C1 segment of cervical spinal cord (tissue), 14 donors: ENCODE measurements at regions not wholly inside any gene's neighbourhood (a gene's known extent, or its start where the extent isn't known, plus 50 kb on each side); places are given as distances from the start of the nearest gene placed in this dataset.

Experiments used
- DNase-seq, 14 donors: peaks; one replicate each; lab custom pipeline; 2025; lab: John Stamatoyannopoulos, UW

DNA sequence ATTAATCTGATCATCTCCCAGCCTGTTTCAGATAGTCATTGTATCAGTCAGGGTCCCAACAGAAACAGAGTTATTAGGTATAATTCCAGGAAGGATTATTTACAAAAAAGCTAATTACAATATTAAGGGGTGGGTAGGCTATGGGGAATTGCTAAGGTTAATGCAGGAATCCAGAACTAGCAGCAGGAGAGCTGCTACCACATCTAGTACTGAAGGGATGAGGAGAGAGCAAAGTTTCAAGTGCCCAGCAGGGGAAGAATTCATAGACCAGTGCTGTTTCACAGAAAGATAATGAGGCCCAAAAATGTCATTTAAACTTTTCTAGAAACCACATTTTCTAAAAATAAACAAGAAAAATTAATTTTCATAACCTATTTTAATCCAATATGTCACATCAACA, 284.2 kb downstream of the HACE1 start:
- no peak for DNase-seq

GRCh38 chr6:104574135-104574750, 285.5 kb downstream of the HACE1 start:
- no peak for DNase-seq

DNA sequence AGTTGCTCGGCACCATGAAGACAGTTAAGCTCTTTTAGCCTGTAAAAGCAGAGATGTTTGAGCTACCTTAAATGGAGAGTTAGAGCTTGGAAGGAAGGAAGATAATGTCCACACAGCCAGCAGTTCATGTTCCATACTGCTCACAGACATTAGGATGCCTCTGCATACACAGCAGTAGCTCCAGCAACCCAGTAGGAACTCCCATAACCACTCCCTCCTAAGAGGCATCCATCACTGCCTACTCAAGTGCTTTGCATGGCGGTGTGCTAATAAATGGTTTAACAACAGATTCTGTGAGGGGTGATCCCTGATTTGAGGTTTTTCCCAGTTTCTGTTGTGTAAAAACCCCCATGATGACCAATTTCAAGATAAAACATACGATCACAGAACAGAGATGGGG, 286.4 kb downstream of the HACE1 start:
- no peak for DNase-seq

- DNase-seq = no peak
Observed at GRCh38 chr6:104572901-104573300, 286.8 kb downstream of the HACE1 start.

GRCh38 chr6:104566411-104566810, 293.3 kb downstream of the HACE1 start:
- DNase-seq = no peak

DNA sequence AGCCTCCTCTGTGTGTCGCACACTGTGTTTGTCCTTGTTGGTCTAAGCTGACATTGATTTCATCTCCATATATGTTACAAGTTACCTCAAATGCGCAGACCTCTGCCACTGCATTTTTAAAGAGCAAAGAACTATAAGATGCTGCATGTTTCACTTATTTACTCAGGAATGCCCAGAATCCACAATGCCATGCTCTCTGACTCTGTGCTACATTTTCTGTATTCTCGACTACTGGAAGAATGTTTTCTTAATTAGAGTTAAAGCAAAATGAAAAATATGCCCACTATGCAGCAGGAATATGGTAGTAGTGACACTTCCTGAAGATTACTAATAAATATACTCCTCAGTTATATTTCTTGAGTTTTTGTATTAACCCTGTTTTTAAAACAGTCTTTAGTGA, 296.4 kb downstream of the HACE1 start:
- no peak for DNase-seq

DNA sequence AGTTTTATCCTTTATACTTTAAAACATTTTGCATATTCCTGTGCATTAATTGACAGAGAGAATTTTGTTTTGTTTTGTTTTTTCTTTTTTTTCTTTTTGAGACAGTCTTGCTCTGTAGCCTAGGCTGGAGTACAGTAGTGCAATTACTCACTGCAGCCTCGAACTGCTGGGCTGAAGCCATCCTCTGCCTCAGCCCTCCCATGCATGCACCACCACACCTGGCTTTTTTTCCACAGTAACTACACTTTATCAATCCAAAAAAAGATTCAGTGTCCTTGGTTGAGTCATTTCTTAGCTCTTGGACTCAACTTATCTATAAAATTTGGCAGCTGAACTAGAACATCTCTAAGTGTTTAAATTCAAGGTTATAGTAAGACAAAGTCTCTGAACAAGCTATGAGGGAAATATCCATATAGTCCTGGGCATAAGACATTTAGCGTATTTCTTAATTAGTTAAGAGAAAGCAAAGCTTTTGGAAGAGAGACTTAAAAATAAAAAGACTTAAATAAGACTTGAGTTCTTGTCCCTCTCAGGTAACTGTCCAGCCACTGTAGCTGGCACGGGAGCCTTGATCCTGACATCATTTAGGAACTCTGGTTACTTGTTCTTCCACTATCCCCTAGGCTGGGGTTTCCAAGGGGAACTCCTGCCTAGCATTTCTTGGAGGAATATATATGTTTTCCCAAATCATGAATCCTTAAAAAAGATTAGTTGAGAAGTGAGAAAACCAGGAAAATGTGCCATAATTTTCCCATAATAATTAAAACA, 300.1 kb downstream of the HACE1 start:
- DNase-seq = no peak

- DNase-seq = no peak
Observed at GRCh38 chr6:104558746-104559145, 301.0 kb downstream of the HACE1 start.

DNA sequence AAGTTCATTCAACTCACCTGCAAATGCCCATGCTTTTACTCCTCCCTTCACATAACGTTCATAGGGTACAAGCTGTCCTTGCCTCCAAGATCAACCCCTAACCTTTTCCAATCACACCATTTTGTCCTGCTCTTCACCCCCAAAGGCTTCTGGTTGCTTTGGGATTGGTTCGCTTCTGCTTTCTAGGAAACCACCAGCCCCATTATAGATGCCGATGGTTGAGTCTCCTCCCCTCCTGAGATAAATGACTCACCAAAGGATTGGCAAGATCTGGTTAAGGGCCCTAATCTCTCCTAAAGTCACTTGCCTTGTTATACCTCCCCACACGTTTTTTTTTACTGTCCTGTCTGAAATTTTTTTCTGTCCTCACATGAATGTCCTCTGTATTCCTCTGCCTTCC, 311.4 kb downstream of the HACE1 start:
- DNase-seq = no peak

- no peak for DNase-seq
Observed at GRCh38 chr6:104541411-104541810, 318.3 kb downstream of the HACE1 start.

- no peak for DNase-seq
Observed at GRCh38 chr6:104540743-104541142, 319.0 kb downstream of the HACE1 start.

- DNase-seq = no peak
Observed at GRCh38 chr6:104539173-104539572, 320.5 kb downstream of the HACE1 start.

- no peak for DNase-seq
Observed at GRCh38 chr6:104537872-104538271, 321.8 kb downstream of the HACE1 start.

GRCh38 chr6:104537180-104537579, 322.5 kb downstream of the HACE1 start:
- DNase-seq = no peak

DNA sequence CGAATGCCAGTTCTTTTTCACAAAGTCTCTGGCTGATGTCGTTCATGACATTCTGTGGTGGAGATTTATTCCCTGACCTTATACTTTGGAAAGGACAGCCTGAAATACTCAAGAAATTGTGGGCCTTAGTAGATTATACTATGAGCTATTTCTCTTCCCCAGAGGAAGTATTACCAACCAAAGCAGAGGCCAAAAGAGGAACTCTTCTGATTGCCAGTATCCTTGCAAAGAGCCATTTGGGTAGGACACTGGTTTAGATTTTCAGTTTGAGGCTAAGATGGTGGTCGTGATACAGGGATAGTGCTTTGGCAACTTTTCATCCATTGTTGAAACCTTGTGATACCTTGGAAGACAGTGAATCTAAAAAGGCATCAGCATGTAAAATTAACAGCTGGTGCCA, 327.3 kb downstream of the HACE1 start:
- no peak for DNase-seq

DNA sequence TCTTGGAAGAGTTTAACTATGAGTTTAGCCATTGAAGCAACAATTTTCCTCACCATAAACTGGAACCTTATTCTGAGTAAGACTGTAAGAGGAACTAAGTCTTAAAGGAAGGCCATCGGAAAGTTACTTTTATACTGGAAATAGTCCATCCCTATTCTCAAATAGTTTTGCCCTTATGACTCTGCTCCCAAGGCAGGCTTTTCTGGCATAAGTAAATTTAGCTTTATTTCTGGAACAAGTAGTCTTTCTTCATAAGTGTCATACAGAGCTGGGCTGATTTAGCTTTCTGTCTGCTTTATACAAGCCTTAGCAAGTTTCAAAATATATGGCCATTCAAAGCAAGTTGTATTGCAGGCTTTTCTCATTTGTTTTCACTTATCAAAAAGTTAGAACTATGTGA, 328.1 kb downstream of the HACE1 start:
- peak in 1 of 14 donors; percentile 7 for DNase-seq

DNA sequence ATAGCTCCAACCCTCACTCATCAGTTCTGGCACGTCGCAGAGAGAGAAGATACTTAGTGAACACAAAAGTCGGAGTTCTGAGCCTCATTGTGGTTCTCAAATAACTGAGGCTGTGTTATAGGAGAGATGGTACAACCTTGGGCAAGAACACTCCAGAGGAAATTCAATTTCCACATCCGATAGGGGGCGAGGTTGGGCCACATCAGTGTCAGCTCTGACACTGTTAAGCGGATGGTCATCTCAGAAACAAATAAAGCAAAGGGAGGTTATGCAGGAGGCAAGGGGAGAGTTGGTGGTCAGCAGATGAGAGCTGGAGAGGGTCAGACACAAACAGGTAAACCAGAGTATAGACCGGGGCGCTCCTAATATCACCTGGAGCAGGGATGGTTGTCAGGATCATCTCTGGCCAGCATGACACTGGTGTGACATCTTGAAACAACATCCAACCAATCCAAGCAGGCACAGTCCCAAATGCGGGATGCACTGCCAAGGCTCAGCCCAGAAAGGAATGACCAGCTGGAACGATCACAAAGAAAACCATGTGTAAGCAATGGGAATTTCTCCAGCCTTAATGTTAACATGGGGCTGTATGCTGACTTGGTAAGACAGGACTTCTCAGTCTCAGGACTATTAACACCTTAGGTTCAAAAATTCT, 331.8 kb downstream of the HACE1 start:
- DNase-seq = peak in 7 of 14 donors; percentile 24 to 80 (median 39)

- peak in 6 of 14 donors; percentile 2 to 45 (median 21) for DNase-seq
Observed at GRCh38 chr6:104527311-104527710, 332.4 kb downstream of the HACE1 start.

DNA sequence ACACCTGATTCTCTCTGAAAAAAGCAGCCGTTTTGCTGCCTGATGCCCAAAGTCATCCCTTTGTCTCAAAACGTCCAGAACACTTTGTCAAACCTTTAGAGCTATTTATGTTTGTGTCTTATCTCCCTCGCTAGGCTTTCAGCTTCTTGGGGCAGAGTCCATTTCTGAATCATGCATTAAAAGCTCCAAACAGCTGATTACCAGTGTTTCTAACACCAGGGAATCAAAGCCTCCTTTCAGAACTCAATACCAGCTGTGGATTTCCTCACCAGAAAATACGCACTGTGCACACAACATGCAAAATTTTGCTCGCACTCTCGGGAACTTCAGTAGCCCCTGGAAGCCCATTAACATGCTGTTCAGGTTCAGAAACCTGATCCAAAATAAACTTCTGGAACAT, 333.3 kb downstream of the HACE1 start:
- no peak for DNase-seq

DNA sequence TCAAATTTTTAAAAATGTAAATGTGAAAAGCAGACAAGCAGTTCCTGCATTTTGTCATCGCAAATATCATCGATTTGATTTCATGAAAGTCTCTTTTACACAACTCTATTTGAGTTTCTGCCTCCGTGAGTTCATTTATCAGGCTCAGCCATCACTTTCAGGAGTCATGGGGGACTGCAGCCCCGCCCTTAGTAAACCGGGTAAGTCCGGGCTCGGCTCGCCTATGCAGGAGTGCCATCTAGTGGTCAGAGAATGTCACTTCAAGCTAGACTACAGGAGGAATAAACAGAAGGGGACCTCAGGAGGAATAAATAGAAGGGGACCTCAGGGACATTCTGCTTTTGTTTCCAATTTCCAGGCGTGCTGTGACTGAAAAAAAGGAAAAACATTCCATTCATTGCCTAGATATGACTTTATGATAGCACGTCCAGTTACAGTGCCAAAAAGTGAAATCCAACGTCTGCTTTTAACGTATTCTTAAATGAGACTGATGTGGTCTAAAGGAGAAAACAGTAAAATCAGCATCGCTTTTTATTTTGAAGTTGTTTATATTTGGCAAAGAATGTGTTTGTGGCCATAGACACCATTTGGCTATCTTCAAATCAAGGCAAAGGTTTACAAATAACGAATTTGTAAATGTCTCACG, 333.9 kb downstream of the HACE1 start:
- DNase-seq = peak in 10 of 14 donors; percentile 32 to 73 (median 60)

DNA sequence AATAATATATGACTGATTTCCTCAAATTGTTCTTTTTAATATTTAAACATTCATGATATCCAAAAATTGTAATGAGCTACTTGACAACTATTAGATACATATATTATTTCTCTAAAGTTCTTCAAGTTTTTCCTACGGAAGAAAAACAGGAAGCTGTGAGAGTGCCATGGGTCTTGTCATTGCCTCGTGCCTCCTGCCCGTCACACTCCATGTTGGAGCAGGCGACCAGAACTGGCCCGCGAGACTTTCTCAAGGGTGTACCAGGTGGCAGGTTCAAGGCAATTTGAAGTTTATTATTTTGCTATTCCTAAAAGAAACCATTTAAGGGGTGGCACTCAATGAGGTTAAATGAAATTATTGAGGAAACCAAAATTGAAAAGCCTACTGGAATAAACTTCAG, 337.2 kb downstream of the HACE1 start:
- DNase-seq = no peak

DNA sequence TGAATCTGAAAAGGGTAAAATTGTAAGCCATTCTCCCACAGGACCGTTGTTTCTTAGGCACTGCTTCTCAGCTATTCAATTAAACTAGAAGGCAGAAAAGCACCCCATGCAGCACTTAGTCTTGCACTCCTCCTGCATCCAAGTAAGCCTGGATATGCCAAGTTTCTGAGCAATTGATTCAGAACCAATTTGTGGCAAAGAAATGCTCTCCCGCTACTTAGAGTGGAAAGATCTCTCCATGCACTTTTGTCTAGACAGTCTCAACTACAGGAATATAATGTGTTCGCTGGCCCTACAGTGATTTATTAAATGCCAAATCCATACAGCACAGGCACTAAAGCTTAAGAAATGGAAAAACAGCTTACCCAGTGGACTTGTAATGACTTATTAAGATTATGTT, 338.5 kb downstream of the HACE1 start:
- DNase-seq = no peak
